ENCODE measurements at regions not wholly inside any gene's neighbourhood (a gene's known extent, or its start where the extent isn't known, plus 50 kb on each side); places are given as distances from the start of the nearest gene placed in this dataset.

- Histone ChIP-seq H3K4me3 (no peak overlapping the region), H2AFZ (replicated peaks) (no peak overlapping the region), H3K4me1 (peaks cover 5% of the 10 kb centered on the region), H4K20me1 (ENCODE audit: low read depth) (no peaks in the 10 kb centered on the region), H3K36me3 (no peaks in the 10 kb centered on the region), H3K9ac (no peak overlapping the region), H3F3A (ENCODE audit: low read depth) (no peaks in the 10 kb centered on the region), H3K4me2 (no peak overlapping the region), H3K27me3 (no peaks in the 10 kb centered on the region), H3K9me3 (ENCODE audit: low read depth) (no peaks in the 10 kb centered on the region), H3K27ac (no peak overlapping the region), H3K79me2 (ENCODE audit: low read depth) (no peaks in the 10 kb centered on the region)
- Mint-ChIP-seq H3K4me1 (peaks cover 17% of the 10 kb centered on the region), H3K36me3 (no peaks in the 10 kb centered on the region), H3K4me3 (no peak overlapping the region), H3K27ac (no peak overlapping the region), H3K9me3 (no peaks in the 10 kb centered on the region), H3K27me3 (ENCODE audit: insufficient read depth, low read depth) (peaks cover 3% of the 10 kb centered on the region)
- no peak for DNase-seq (ENCODE audit: low spot score)
- TF ChIP-seq EZH2 (IDR thresholded peaks at IDR 0.05) (no peak), EZH2phosphoT487 (IDR thresholded peaks at IDR 0.05) (no peak), CTCF (IDR thresholded peaks at IDR 0.05) (no peak)
Measured at GRCh38 chr5:8062521-8062920, 193.6 kb downstream of the MTRR start.

DNA sequence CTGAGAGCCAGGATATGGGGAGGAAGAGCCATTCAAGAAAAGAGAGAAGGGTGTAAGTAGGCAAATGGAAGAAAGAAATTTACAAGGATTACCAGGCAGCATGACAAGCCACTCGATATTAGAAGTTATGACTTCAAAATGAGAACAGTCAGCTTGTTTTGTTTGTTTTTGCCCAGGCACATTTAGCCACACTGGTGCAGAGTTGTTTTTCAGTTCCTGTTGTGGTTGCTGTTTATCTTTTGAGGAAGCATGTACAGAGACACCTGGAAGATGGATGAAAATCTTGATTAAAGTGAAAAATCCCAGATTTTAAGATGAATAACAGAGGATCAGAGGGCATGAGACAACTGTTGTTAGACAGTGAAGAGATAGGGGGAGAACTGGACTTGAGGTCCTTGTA lies 199.1 kb downstream of the MTRR start:
- Histone ChIP-seq H3K4me2 (no peak overlapping the region), H3K27me3 (no peaks in the 10 kb centered on the region), H3K79me2 (ENCODE audit: low read depth) (no peaks in the 10 kb centered on the region), H3K4me3 (no peak overlapping the region), H3K9me3 (ENCODE audit: low read depth) (no peaks in the 10 kb centered on the region), H4K20me1 (ENCODE audit: low read depth) (no peaks in the 10 kb centered on the region), H3F3A (ENCODE audit: low read depth) (no peaks in the 10 kb centered on the region), H3K9ac (no peak overlapping the region), H3K4me1 (no peaks in the 10 kb centered on the region), H2AFZ (replicated peaks) (no peak overlapping the region), H3K36me3 (no peaks in the 10 kb centered on the region), H3K27ac (no peak overlapping the region)
- Mint-ChIP-seq H3K27me3 (ENCODE audit: insufficient read depth, low read depth) (peaks cover 3% of the 10 kb centered on the region), H3K4me1 (no peaks in the 10 kb centered on the region), H3K4me3 (no peak overlapping the region), H3K36me3 (no peaks in the 10 kb centered on the region), H3K27ac (no peak overlapping the region), H3K9me3 (no peaks in the 10 kb centered on the region)
- no peak for DNase-seq (ENCODE audit: low spot score)
- no peak for TF ChIP-seq EZH2 (IDR thresholded peaks at IDR 0.05)
- TF ChIP-seq EZH2phosphoT487 (IDR thresholded peaks at IDR 0.05): no peak
- no peak for TF ChIP-seq CTCF (IDR thresholded peaks at IDR 0.05)

DNA sequence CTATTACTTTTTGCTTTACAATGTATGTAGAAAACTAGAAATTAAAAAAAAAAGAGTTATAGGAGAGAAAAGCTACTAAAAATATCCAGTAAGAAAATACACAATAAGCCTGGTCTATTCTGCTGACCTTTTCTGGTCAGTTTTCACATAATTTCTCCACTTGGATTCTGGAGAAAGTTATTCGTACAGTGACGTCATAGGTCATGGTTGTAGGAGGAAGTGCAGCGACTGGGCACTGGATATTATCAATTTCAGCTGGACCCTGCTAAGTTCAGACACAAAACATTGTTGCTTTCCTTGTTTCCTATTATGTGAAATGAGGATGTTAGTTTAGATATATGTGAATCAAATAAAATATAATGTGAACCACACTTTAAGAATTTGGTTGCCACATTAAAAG lies 201.2 kb downstream of the MTRR start:
- Histone ChIP-seq H3K4me3 (no peak overlapping the region), H3K9ac (no peak overlapping the region), H3K27me3 (no peaks in the 10 kb centered on the region), H3K9me3 (ENCODE audit: low read depth) (no peaks in the 10 kb centered on the region), H3K79me2 (ENCODE audit: low read depth) (no peaks in the 10 kb centered on the region), H3K27ac (no peak overlapping the region), H3K4me2 (no peak overlapping the region), H3F3A (ENCODE audit: low read depth) (no peaks in the 10 kb centered on the region), H2AFZ (replicated peaks) (no peak overlapping the region), H3K36me3 (no peaks in the 10 kb centered on the region), H4K20me1 (ENCODE audit: low read depth) (no peaks in the 10 kb centered on the region), H3K4me1 (no peaks in the 10 kb centered on the region)
- no peaks in the 10 kb centered on the region for H3K9me3 Mint-ChIP-seq
- TF ChIP-seq EZH2phosphoT487 (IDR thresholded peaks at IDR 0.05) (no peak), CTCF (IDR thresholded peaks at IDR 0.05) (no peak), EZH2 (IDR thresholded peaks at IDR 0.05) (no peak)
- H3K4me1 Mint-ChIP-seq: no peaks in the 10 kb centered on the region
- DNase-seq (ENCODE audit: low spot score): no peak
- peaks cover 3% of the 10 kb centered on the region for H3K27me3 Mint-ChIP-seq (ENCODE audit: insufficient read depth, low read depth)
- H3K4me3 Mint-ChIP-seq: no peak overlapping the region
- no peaks in the 10 kb centered on the region for H3K36me3 Mint-ChIP-seq
- no peak overlapping the region for H3K27ac Mint-ChIP-seq

DNA sequence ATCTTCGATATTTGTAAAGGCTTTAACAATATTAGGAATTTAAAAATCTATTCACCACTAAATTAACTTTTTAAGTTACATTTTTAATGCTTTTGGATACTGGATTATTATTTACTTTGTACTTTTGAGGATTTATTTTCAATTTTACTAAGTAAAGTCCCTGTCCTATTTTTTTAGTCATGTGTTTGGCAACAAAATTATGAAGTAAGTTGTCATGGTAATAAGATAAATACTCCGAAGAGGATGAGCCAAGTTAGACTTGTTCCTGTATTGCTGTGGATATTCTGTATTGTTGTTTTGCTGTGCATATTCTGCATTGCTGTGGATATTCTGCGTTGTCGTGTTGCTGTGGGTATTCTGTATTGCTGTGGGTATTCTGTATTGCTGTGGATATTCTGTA lies 210.1 kb downstream of the MTRR start:
- Histone ChIP-seq H3K4me3 (no peak overlapping the region), H3K27me3 (no peaks in the 10 kb centered on the region), H3K27ac (no peak overlapping the region), H3K36me3 (no peaks in the 10 kb centered on the region), H2AFZ (replicated peaks) (no peak overlapping the region), H3K79me2 (ENCODE audit: low read depth) (no peaks in the 10 kb centered on the region), H3K4me2 (no peak overlapping the region), H3F3A (ENCODE audit: low read depth) (no peaks in the 10 kb centered on the region), H4K20me1 (ENCODE audit: low read depth) (no peaks in the 10 kb centered on the region), H3K9me3 (ENCODE audit: low read depth) (no peaks in the 10 kb centered on the region), H3K9ac (no peak overlapping the region), H3K4me1 (no peaks in the 10 kb centered on the region)
- Mint-ChIP-seq H3K27ac (no peak overlapping the region), H3K4me3 (no peak overlapping the region), H3K27me3 (ENCODE audit: insufficient read depth, low read depth) (peaks cover 2% of the 10 kb centered on the region), H3K9me3 (no peaks in the 10 kb centered on the region), H3K4me1 (peaks cover 4% of the 10 kb centered on the region), H3K36me3 (no peaks in the 10 kb centered on the region)
- no peak for TF ChIP-seq CTCF (IDR thresholded peaks at IDR 0.05)
- TF ChIP-seq EZH2 (IDR thresholded peaks at IDR 0.05): no peak
- no peak for TF ChIP-seq EZH2phosphoT487 (IDR thresholded peaks at IDR 0.05)
- no peak for DNase-seq (ENCODE audit: low spot score)
